ENCODE measurements at regions not wholly inside any gene's neighbourhood (a gene's known extent, or its start where the extent isn't known, plus 50 kb on each side); places are given as distances from the start of the nearest gene placed in this dataset.
"Not testable (repeated sequence)": the region's sequence is repeated elsewhere in the genome, so short reads cannot be mapped to it uniquely, and the experiment has no call there.

GRCh38 chr13:79621902-79622301 lies 140.9 kb downstream of the NDFIP2 start:
- no peak for TF ChIP-seq POLR2A (IDR thresholded peaks at IDR 0.05)
- TF ChIP-seq POLR2AphosphoS5 (IDR thresholded peaks at IDR 0.05): no peak
- no peak for TF ChIP-seq CTCF (IDR thresholded peaks at IDR 0.05)
- no peak overlapping the region for H3K4me3 ChIP-seq
- WGBS: 66% methylated on average over 2 of the region's 2 CpGs
- no peak overlapping the region for H3K27ac ChIP-seq
- H3K9me3 ChIP-seq: no peaks in the 10 kb centered on the region
- intact Hi-C loops (cut with DNase I): no loop called here
- H3K36me3 ChIP-seq: no peaks in the 10 kb centered on the region
- H3K4me1 ChIP-seq (replicated peaks): no peaks in the 10 kb centered on the region
- DNase-seq (ENCODE audit: low spot score): no peak
- no peaks in the 10 kb centered on the region for H3K27me3 ChIP-seq (replicated peaks; ENCODE audit: insufficient read depth)

GRCh38 chr13:79621449-79621848 lies 140.5 kb downstream of the NDFIP2 start:
- TF ChIP-seq POLR2A (IDR thresholded peaks at IDR 0.05) (no peak), CTCF (IDR thresholded peaks at IDR 0.05) (no peak), POLR2AphosphoS5 (IDR thresholded peaks at IDR 0.05) (no peak)
- H3K9me3 ChIP-seq: no peaks in the 10 kb centered on the region
- no peak overlapping the region for H3K27ac ChIP-seq
- H3K4me1 ChIP-seq (replicated peaks): no peaks in the 10 kb centered on the region
- no peaks in the 10 kb centered on the region for H3K36me3 ChIP-seq
- no peak overlapping the region for H3K4me3 ChIP-seq
- intact Hi-C loops (cut with DNase I): no loop called here
- DNase-seq (ENCODE audit: low spot score): no peak
- H3K27me3 ChIP-seq (replicated peaks; ENCODE audit: insufficient read depth): no peaks in the 10 kb centered on the region
- 59% methylated on average over 1 of the region's 1 CpG for WGBS

- Histone ChIP-seq H3K27me3 (replicated peaks; ENCODE audit: insufficient read depth) (no peaks in the 10 kb centered on the region), H3K36me3 (no peaks in the 10 kb centered on the region), H3K4me3 (no peak overlapping the region), H3K27ac (no peak overlapping the region), H3K4me1 (replicated peaks) (no peaks in the 10 kb centered on the region), H3K9me3 (no peaks in the 10 kb centered on the region)
- DNase-seq (ENCODE audit: low spot score): no peak
- intact Hi-C loops (cut with DNase I): no loop called here
- no peak for TF ChIP-seq CTCF (IDR thresholded peaks at IDR 0.05)
- no peak for TF ChIP-seq POLR2AphosphoS5 (IDR thresholded peaks at IDR 0.05)
- TF ChIP-seq POLR2A (IDR thresholded peaks at IDR 0.05): no peak
Observed at GRCh38 chr13:79614250-79614918, 133.4 kb downstream of the NDFIP2 start.

GRCh38 chr13:79612604-79613003 lies 131.6 kb downstream of the NDFIP2 start:
- no peaks in the 10 kb centered on the region for H3K4me1 ChIP-seq (replicated peaks)
- intact Hi-C loops (cut with DNase I): no loop called here
- H3K27me3 ChIP-seq (replicated peaks; ENCODE audit: insufficient read depth): no peaks in the 10 kb centered on the region
- H3K36me3 ChIP-seq: no peaks in the 10 kb centered on the region
- H3K27ac ChIP-seq: no peak overlapping the region
- H3K4me3 ChIP-seq: no peak overlapping the region
- WGBS: 97% methylated on average over 2 of the region's 2 CpGs
- no peaks in the 10 kb centered on the region for H3K9me3 ChIP-seq
- no peak for TF ChIP-seq CTCF (IDR thresholded peaks at IDR 0.05)
- TF ChIP-seq POLR2AphosphoS5 (IDR thresholded peaks at IDR 0.05): no peak
- TF ChIP-seq POLR2A (IDR thresholded peaks at IDR 0.05): no peak
- no peak for DNase-seq (ENCODE audit: low spot score)

- H3K4me1 ChIP-seq (replicated peaks); H3K36me3 ChIP-seq; H3K9me3 ChIP-seq; intact Hi-C loops (cut with DNase I); H3K27me3 ChIP-seq (replicated peaks; ENCODE audit: insufficient read depth); H3K4me3 ChIP-seq; H3K27ac ChIP-seq; DNase-seq (ENCODE audit: low spot score): not testable (repeated sequence)
Observed at GRCh38 chr13:79607895-79608294, 126.9 kb downstream of the NDFIP2 start.

Measured in prostate gland (tissue), 2 donors.